ENCODE measurements at regions not wholly inside any gene's neighbourhood (a gene's known extent, or its start where the extent isn't known, plus 50 kb on each side); places are given as distances from the start of the nearest gene placed in this dataset.

- H4K20me1 ChIP-seq (replicated peaks in 1 of 2; ENCODE audit: control insufficient read depth in 1 of 2, insufficient read depth in 2 of 2, low read length in 2 of 2), result no peaks in the 10 kb centered on the region
- H3K18ac ChIP-seq (ENCODE audit: extremely low read depth, low read length), result no peak overlapping the region
- no peak overlapping the region for H2BK5ac ChIP-seq (ENCODE audit: low read depth, low read length)
- H3K36me3 ChIP-seq (ENCODE audit: control insufficient read depth in 2 of 4, insufficient read depth in 4 of 4, low read length in 3 of 4), result no peaks in the 10 kb centered on the region
- FAIRE-seq, result no peak
- H3K14ac ChIP-seq (ENCODE audit: insufficient read length), result no peak overlapping the region
- no peak overlapping the region for H3K56ac ChIP-seq (replicated peaks; ENCODE audit: insufficient read length, low read depth, low read length)
- no peak overlapping the region for H2BK20ac ChIP-seq (ENCODE audit: low read length)
- 95% methylated on average over 2 of the region's 2 CpGs; no CpG with 5 or more reads in 1 of the 2 experiments for WGBS, 2 experiments (ENCODE audit: extremely low coverage in 1 of 2, insufficient coverage in 1 of 2, insufficient read length in 1 of 2, insufficient replicate concordance in 2 of 2, low coverage in 1 of 2, low lambda C conversion rate in 2 of 2, missing lambda C conversion rate in 1 of 2)
- no peak overlapping the region for H3K9ac ChIP-seq (replicated peaks in 1 of 4; ENCODE audit: extremely low read depth in 1 of 4, low read depth in 3 of 4, low read length in 3 of 4)
- H2BK15ac ChIP-seq (ENCODE audit: low read length), result no peak overlapping the region
- H4K91ac ChIP-seq (replicated peaks; ENCODE audit: insufficient read length, low read length), result no peak overlapping the region
- H3K27me3 ChIP-seq (replicated peaks in 1 of 4; ENCODE audit: control insufficient read depth in 3 of 4, extremely low read depth in 1 of 4, insufficient read depth in 3 of 4, low read length in 3 of 4), result no peaks in the 10 kb centered on the region
- H3K79me1 ChIP-seq (ENCODE audit: low read depth, low read length), result no peaks in the 10 kb centered on the region
- H3K4me1 ChIP-seq (replicated peaks in 1 of 4; ENCODE audit: control insufficient read depth in 3 of 4, insufficient read depth in 4 of 4, low read length in 3 of 4), result no peaks in the 10 kb centered on the region
- POLR2A ChIA-PET (ENCODE audit: partially characterized antibody), result no interaction called here
- no peaks in the 10 kb centered on the region for H3K79me2 ChIP-seq (ENCODE audit: control insufficient read depth in 1 of 2, insufficient read depth in 2 of 2, low read length in 2 of 2)
- H3K4ac ChIP-seq (replicated peaks; ENCODE audit: insufficient read length, low read depth, low read length), result no peak overlapping the region
- H3K23me2 ChIP-seq (ENCODE audit: low read depth, low read length), result no peaks in the 10 kb centered on the region
- H2AFZ ChIP-seq (ENCODE audit: low read length), result no peak overlapping the region
- DNase-seq (ENCODE audit: low read depth in 1 of 2, low spot score in 2 of 2), result no peak
- H4K5ac ChIP-seq (ENCODE audit: insufficient read length, low read depth, low read length), result no peak overlapping the region
- H3K4me2 ChIP-seq (ENCODE audit: insufficient read depth in 1 of 2, low read depth in 2 of 2, low read length in 2 of 2), result no peak overlapping the region
- no peak overlapping the region for H3K4me3 ChIP-seq (ENCODE audit: extremely low read depth in 1 of 4, insufficient read depth in 2 of 4, low read depth in 3 of 4, low read length in 4 of 4)
- H2AK5ac ChIP-seq (ENCODE audit: low read depth, low read length), result no peak overlapping the region
- H3K27ac ChIP-seq (ENCODE audit: low read depth, low read length), result no peak overlapping the region
- CTCF ChIA-PET (ENCODE audit: partially characterized antibody), result interaction anchor here (1.1 kb wide), 1 partner anchor 13 kb away, joined by 3 read pairs; no protein-coding TSS in a partner anchor
- no peaks in the 10 kb centered on the region for H3K9me3 ChIP-seq (ENCODE audit: insufficient read depth in 2 of 2, low read depth in 1 of 2, low read length in 1 of 2)
- no peak overlapping the region for H4K8ac ChIP-seq (ENCODE audit: extremely low read depth, insufficient read depth, low read length)
- H2BK120ac ChIP-seq (replicated peaks; ENCODE audit: low read depth, low read length), result no peak overlapping the region
- no peak overlapping the region for H3K23ac ChIP-seq (ENCODE audit: insufficient read length)
- H2BK12ac ChIP-seq (ENCODE audit: low read depth, low read length), result no peak overlapping the region
- TF ChIP-seq BACH1 (IDR thresholded peaks at IDR 0.05; ENCODE audit: low read length) (no peak), JUND (IDR thresholded peaks at IDR 0.05; ENCODE audit: low read length) (no peak), FOSL1 (IDR thresholded peaks at IDR 0.05; ENCODE audit: insufficient read depth, low read depth, low read length) (no peak), POLR2AphosphoS5 (IDR thresholded peaks at IDR 0.05; ENCODE audit: low read depth, low read length) (no peak), GTF2F1 (IDR thresholded peaks at IDR 0.05; ENCODE audit: borderline replicate concordance, low read depth, low read length) (no peak), PHF8 (conservative IDR thresholded peaks at IDR 0.05; ENCODE audit: low read depth, low read length) (no peak), CREB1 (IDR thresholded peaks at IDR 0.05) (no peak), SAP30 (IDR thresholded peaks at IDR 0.05; ENCODE audit: insufficient read depth, insufficient replicate concordance, low read length) (no peak), CTCF (IDR thresholded peaks at IDR 0.05; ENCODE audit: control extremely low read depth in 1 of 3, insufficient read depth in 1 of 3, low read depth in 1 of 3, low read length in 3 of 3) (no peak), RBBP5 (IDR thresholded peaks at IDR 0.05; ENCODE audit: borderline replicate concordance, low read depth, low read length) (no peak), CHD1 (IDR thresholded peaks at IDR 0.05; ENCODE audit: low read depth, low read length) (no peak), SUZ12 (IDR thresholded peaks at IDR 0.05; ENCODE audit: low read length) (no peak)
- TF ChIP-seq, protein P1, sequence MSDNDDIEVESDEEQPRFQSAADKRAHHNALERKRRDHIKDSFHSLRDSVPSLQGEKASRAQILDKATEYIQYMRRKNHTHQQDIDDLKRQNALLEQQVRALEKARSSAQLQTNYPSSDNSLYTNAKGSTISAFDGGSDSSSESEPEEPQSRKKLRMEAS (IDR thresholded peaks at IDR 0.05), result no peak
Measured at GRCh38 chr6:153216789-153217188, 85.7 kb upstream of the RGS17 start.
